ENCODE measurements at regions not wholly inside any gene's neighbourhood (a gene's known extent, or its start where the extent isn't known, plus 50 kb on each side); places are given as distances from the start of the nearest gene placed in this dataset.

GRCh38 chr6:22966691-22967422 lies 397.5 kb downstream of the HDGFL1 start:
- Histone ChIP-seq H3K4me1 (ENCODE audit: control insufficient read depth, low read length) (no peaks in the 10 kb centered on the region), H3K9me3 (ENCODE audit: control insufficient read depth, insufficient read depth, low read length) (no peaks in the 10 kb centered on the region; the same call in 1 of the 2 replicates), H3K36me3 (ENCODE audit: control insufficient read depth, low read length) (no peaks in the 10 kb centered on the region), H3K79me2 (ENCODE audit: control insufficient read depth, low read length) (no peaks in the 10 kb centered on the region), H3K9me2 (replicated peaks; ENCODE audit: control insufficient read depth, low read length) (no peaks in the 10 kb centered on the region), H3K4me3 (ENCODE audit: low read length) (no peak overlapping the region), H3K4me2 (ENCODE audit: low read length) (no peak overlapping the region), H3K27me3 (ENCODE audit: control insufficient read depth, low read length) (no peaks in the 10 kb centered on the region), H3F3A (ENCODE audit: control insufficient read depth, insufficient read depth) (no peaks in the 10 kb centered on the region), H3K27ac (ENCODE audit: low read depth, low read length) (no peak overlapping the region), H4K20me1 (ENCODE audit: control insufficient read depth, insufficient read depth, low read depth, low read length) (no peaks in the 10 kb centered on the region)
- no peak for TF ChIP-seq CTCF (IDR thresholded peaks at IDR 0.05; ENCODE audit: low read depth, low read length, poor library complexity, severe bottlenecking)
- TF ChIP-seq EZH2phosphoT487 (IDR thresholded peaks at IDR 0.05; ENCODE audit: borderline replicate concordance, low read length), result no peak

DNA sequence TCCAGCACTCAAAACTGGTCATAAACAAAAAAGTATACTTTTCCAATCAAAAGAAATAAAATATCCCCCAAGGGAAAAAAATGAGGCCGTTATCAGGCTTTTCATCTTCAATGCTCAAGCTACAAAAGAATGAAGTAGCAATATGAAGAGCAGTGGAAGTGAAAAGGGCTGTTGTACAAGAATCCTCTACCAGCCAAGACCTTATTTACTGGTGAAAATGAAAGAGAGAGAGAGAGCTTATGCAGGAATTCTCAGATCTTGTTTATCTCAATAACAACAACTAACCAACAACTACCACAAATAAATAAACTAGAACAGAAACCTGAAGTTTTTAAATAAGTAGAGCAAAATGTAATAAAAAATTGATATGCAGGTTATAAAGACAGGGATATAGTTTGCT lies 400.6 kb downstream of the HDGFL1 start:
- Histone ChIP-seq H4K20me1 (ENCODE audit: control insufficient read depth, insufficient read depth, low read depth, low read length) (no peaks in the 10 kb centered on the region), H3K27ac (ENCODE audit: low read depth, low read length) (no peak overlapping the region), H3K9me2 (replicated peaks; ENCODE audit: control insufficient read depth, low read length) (no peaks in the 10 kb centered on the region), H3K36me3 (ENCODE audit: control insufficient read depth, low read length) (no peaks in the 10 kb centered on the region), H3K4me1 (ENCODE audit: control insufficient read depth, low read length) (no peaks in the 10 kb centered on the region), H3K4me2 (ENCODE audit: low read length) (no peak overlapping the region), H3K4me3 (ENCODE audit: low read length) (no peak overlapping the region), H3K9me3 (ENCODE audit: control insufficient read depth, insufficient read depth, low read length) (no peaks in the 10 kb centered on the region; the same call in 1 of the 2 replicates), H3F3A (ENCODE audit: control insufficient read depth, insufficient read depth) (no peaks in the 10 kb centered on the region), H3K27me3 (ENCODE audit: control insufficient read depth, low read length) (no peaks in the 10 kb centered on the region), H3K79me2 (ENCODE audit: control insufficient read depth, low read length) (no peaks in the 10 kb centered on the region)
- TF ChIP-seq EZH2phosphoT487 (IDR thresholded peaks at IDR 0.05; ENCODE audit: borderline replicate concordance, low read length) (no peak), CTCF (IDR thresholded peaks at IDR 0.05; ENCODE audit: low read depth, low read length, poor library complexity, severe bottlenecking) (no peak)

DNA sequence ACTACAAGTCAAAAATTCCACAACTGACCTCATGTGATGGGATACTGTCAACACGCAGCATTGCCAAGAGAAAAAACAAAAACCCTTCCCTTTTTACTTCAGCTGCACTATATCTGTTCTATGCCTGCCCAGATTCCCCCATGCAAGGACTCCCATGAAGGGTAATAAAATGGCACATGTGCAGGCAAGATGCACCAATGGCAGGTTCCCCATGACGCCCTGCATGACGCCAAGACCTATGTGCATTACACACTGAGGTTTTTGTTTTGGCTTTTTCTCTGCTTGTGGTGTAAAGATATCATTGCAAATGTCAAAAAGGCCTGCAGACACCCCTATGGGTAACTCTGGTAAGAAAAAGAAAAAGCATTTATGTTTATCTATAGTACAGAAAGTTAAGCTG lies 403.4 kb downstream of the HDGFL1 start:
- TF ChIP-seq CTCF (IDR thresholded peaks at IDR 0.05; ENCODE audit: low read depth, low read length, poor library complexity, severe bottlenecking) (no peak), EZH2phosphoT487 (IDR thresholded peaks at IDR 0.05; ENCODE audit: borderline replicate concordance, low read length) (no peak)
- Histone ChIP-seq H3K9me2 (replicated peaks; ENCODE audit: control insufficient read depth, low read length) (no peaks in the 10 kb centered on the region), H3K9me3 (ENCODE audit: control insufficient read depth, insufficient read depth, low read length) (no peaks in the 10 kb centered on the region; the same call in 1 of the 2 replicates), H3K4me2 (ENCODE audit: low read length) (no peak overlapping the region), H3K36me3 (ENCODE audit: control insufficient read depth, low read length) (no peaks in the 10 kb centered on the region), H3K4me1 (ENCODE audit: control insufficient read depth, low read length) (no peaks in the 10 kb centered on the region), H3K27ac (ENCODE audit: low read depth, low read length) (no peak overlapping the region), H3F3A (ENCODE audit: control insufficient read depth, insufficient read depth) (no peaks in the 10 kb centered on the region), H3K79me2 (ENCODE audit: control insufficient read depth, low read length) (no peaks in the 10 kb centered on the region), H3K4me3 (ENCODE audit: low read length) (no peak overlapping the region), H3K27me3 (ENCODE audit: control insufficient read depth, low read length) (no peaks in the 10 kb centered on the region), H4K20me1 (ENCODE audit: control insufficient read depth, insufficient read depth, low read depth, low read length) (no peaks in the 10 kb centered on the region)

Data from DOHH2 (cell line).